ENCODE measurements at regions not wholly inside any gene's neighbourhood (a gene's known extent, or its start where the extent isn't known, plus 50 kb on each side); places are given as distances from the start of the nearest gene placed in this dataset.

DNA sequence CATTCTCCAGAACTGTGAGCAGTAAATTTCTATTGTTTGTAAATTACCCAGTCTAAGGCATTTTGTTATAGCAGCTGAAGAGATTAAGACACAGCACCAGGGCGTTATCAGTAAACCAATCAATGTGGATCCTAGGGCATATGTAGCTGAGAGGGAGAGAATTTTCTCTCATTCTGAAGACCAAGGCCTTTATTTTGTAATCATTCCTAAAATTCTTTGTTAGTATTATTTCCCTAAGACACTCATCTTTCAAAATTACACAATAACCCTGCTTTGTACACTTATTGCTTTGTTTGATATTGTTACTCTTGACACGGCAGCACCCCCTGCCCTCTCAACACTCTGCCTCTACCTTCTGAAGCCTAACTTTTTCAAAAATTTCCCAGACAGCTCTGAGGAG, 419.1 kb downstream of the SLC4A3 start:
- no peak for DNase-seq (ENCODE audit: low read depth, low spot score)

DNA sequence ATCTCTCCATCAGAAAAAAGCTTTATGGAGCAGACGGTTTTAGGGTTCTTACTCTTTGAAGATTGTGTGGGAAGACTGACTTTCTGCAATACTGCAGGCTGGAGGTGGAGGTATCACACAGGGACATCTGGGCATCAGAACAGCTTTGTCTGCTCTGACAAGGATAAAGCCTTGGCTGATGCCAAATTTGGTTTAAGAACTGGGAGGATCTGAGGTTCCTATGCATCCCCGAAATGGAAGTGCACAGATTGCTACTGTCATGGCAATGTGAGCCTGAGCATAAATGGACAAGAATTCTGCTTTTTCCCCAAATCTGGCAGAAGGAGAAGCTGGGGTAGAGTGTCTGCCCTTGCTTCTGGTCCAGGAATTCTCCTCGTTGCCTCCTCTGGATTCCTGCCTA, 424.3 kb downstream of the SLC4A3 start:
- no peak for DNase-seq (ENCODE audit: low read depth, low spot score)

DNA sequence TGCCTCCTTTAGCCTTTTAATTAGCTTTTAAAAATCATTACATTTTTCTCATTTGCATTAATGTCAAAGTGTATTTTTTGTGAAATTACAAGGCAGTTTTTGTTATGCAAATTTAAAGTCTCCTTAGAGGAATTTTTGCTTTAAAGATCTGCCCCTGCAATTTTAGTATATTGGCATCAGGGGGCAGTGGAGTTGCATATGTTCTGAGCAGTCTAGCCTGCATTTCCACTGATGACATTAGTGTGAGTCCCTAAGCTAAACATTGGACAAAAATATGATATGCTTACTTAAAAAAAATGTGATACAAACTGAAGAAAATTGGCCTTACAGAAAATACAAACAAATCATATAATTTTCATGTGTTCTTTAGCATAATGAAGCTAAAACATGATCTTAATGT, 426.5 kb downstream of the SLC4A3 start:
- no peak for DNase-seq (ENCODE audit: low read depth, low spot score)

DNA sequence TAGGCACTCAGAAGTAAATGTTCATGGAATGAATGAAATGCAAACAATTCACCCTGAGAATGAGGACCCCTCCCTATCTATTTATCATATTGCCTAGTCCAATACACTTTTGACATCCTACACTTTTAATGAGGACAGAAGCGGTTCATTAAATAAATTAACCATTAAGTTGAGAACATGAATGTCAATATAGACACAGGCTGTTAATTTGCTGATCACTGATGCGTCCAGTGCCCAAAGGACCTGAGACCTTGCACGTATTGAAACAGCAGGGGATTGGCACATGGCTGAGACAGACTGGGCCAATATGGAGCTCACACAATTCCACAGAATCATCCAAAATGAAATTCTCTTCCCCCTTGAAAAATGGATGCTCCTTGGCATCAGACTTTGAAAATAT, 430.0 kb downstream of the SLC4A3 start:
- DNase-seq (ENCODE audit: low read depth, low spot score): no peak

DNA sequence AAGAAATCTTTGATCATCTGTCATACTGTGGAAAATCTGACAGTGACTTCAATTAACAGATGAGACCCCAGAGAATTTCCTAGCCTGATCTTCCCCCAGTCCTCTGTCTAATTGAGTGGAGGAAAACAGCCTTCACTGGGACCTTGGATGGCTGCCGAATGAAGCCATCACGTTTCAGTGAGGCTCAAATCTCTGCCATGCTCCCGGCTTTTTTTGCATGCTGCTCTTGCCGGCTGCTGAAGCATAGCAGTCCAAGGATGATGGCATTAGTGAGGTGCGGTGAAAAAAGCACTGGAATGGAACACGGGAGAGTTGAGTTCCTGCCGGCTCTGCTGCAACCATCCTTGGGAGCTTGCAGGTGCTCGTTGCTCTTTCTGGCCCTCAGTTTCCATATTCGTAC, 430.5 kb downstream of the SLC4A3 start:
- DNase-seq (ENCODE audit: low read depth, low spot score): no peak

DNA sequence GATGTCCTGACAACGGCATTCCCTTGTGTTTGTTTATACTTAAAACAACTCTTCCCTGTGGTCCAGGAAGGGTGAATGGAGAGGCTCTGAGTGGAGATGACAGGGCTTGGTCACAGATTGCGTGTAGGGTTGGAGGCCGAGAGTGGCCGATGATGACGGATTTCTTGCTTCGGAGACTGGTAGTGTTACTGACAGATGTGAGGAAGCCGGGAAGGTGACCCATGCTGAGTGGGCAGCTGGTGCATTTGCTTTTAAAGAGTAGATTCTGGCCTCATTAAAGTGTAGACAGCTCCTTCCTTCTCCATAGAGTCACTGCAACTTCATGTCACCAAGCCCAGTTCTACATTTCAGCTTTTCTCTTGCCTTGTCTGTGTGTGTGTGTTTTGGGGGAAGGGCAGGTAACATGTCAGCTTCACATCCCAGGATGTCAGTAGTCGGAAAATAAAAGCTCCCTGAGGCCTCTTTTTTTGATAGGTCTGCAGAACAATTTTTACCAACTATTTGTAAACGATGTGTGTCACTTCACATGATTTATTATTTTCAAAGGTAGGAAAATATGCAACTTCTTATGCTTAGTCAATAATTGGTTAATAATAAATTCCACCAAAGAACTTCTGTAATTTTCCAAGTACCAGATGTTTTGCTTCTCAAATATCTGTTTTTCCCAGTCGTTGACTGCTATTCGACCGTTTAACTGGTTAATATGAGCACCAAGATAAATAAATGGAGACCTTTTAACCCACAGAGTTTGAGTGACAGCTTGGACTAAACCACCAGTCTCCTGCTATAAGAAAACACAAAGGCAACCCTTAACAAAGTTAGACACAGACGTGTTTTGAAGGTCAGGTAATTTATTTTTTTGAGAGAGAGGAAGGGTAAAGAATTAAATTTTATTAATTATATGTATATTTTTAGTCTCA, 436.9 kb downstream of the SLC4A3 start:
- DNase-seq (ENCODE audit: low read depth, low spot score): no peak

DNA sequence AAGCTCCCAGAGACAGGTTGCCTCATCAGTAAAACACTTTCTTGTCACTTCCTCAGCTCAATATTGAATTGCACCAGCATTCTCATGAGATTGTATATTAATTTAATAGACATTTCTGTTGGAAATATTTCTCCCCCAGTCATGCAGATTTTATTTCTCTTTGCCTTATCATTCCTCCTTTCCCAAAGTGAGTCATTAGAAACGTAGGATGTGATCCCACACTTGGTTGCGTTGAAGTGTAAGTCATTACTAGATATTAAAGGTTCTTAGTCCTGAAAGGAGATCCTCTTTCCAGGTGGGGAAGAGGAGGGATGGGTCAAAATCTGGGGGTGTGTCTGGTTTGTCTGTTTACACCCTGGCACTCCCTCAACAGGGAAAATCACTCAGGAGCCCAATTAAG, 438.2 kb downstream of the SLC4A3 start:
- DNase-seq (ENCODE audit: low read depth, low spot score): no peak

DNA sequence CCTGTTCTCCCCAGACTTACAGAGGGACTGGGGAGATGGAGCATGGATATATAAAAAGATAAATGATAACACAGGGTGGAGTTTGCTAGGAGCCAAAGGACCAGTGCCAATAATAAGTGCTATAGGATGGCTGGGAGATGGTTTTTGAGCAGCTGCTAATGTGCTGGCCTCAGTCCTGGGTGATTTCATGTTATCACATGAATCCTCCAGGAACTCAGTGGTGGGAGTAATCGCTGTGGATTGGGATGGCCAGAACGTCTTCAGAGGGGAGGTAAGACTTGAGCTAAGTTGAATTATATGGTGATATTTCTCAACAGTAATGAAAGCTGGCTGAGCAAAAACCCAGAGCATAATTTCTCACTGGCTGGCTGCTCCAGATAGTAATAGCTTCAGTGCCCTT, 441.4 kb downstream of the SLC4A3 start:
- no peak for DNase-seq (ENCODE audit: low read depth, low spot score)

DNA sequence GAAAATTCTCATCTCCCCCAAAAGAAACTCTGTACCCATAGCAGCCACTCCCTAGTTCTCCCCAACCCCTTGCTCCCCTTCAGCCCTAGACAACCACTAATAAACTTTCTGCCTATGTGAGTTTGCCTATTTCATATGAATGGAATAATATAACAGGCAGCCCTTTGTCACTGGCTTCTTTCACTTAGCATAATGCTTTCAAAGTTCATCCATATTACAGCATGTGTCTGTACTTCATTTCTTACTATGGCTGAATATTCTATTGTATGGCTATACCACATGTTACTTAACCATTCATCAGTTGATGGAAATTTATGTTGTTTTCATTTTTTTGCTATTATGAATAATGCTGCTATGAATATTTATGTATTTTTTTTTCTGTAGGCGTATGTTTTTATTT, 442.9 kb downstream of the SLC4A3 start:
- DNase-seq (ENCODE audit: low read depth, low spot score): no peak

DNA sequence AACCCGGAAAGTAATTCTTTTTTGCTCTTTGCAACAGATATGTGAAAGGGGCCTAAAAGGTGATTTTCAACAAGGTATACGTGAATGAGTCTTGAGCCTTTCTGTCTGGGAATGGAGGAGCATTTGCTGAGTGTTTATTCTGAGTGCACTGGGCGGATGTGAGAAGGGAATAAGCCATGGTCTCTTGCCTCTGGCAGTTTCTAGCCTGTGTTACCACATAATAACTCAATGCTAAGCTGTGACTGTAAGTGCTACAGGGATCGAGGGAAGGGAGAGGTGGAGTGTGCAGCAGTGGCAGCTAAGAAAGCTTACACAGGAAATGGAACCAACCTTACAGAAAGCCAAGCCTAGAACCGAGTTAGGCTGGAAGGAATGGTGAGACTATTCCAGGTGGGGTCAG, 444.3 kb downstream of the SLC4A3 start:
- DNase-seq (ENCODE audit: low read depth, low spot score): no peak

DNA sequence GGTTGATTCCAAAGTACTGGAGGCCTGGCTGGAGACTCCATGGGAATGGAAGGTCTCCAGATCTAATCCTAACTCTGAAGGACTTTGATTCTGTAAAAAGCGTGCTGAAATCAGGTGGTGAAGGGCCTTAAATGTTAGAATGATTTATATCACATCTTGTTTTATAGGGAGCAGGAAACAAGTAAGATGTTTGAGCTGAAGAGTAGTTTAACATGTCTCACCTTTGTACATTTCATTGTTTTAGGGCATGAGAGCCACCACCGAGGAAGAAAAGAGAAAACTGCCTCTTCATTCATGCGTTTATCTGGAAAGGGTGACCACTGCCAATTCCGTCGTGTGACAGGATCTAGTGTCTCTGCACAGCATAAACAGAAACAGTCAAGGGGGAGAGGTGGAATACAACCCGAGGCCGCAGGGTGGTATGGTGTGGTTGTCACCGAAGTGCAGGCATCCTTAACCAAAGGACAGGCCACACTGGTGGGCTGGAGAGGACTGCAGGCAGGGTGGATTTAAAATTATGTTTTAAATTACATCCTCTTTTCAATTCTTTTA, 445.3 kb downstream of the SLC4A3 start:
- DNase-seq (ENCODE audit: low read depth, low spot score): no peak

DNA sequence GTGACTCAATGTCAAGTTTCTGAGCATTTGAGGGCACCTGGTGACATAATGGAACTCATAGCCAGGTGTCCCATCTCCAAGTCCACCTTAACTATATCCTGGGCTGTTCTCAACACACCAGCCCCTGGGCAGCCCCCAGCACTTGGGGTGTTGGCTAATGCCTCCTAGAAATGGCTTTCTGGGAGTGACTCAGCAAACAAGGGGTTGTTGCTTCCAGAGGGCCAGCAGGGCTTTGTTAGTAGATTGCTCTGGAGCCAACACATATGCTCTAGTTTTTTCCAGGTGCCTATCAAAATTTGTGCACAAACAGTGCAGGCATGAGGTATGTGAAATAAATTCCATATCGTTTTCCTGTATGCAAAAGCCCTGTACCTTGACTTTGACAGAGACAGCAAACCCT, 448.4 kb downstream of the SLC4A3 start:
- no peak for DNase-seq (ENCODE audit: low read depth, low spot score)

DNA sequence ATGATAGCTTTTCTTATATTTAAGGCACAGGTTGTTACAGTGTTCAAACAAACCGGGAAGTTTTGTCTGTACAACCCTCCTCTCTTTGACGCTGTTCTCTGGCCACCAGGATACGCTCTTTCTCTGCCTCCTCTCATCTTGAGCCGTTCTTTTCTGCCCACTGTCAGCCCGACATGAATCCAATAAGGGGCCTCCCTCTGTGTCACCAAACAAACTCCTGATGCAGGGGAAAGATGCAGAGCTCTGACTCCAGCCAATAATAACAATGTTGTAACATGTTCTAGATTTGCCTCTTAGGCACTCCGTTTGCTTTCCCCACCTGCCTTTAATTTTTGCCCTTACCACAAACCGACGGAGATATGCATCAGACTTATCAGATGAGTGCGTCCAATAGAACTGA, 449.3 kb downstream of the SLC4A3 start:
- peak; percentile 65 for DNase-seq (ENCODE audit: low read depth, low spot score)

DNA sequence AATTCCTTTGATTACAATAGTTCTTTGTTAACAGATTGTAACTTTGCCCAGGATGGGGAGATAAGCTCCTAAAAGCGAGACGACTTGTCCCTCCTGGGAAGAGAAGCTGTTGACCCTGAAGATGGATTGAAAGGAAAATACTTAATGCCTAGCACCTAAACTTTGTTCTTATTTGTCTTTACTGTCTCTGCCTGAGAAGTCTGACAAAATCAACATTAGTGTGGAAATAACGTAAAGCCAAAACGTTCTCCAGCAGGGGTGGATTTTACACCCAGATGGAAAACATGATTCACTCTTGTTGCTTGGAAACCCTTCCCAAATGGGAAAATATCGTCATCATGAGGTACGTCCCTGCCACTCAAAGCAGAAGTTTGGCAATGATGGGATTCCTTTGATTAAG, 450.1 kb downstream of the SLC4A3 start:
- peak; percentile 17 for DNase-seq (ENCODE audit: low read depth, low spot score)

DNA sequence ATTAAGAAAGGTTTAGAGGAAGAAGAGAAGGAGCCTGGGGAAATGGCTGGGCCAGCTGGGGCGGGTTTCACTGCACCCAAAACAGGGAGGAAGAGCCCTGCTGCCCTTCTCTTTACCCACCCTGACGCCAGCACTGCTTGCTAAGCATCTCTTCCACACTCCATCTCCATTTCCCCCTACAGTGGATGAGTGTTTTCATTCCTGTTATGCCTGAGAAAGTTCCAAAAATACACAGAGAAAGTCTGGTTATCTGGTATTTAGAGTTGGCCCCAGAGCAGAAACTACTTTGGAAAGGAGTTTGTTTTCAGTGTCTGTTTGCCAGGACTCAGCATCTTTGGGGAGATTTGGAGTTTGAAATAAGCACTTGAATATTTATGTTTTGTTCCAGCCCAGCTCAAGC, 451.0 kb downstream of the SLC4A3 start:
- DNase-seq (ENCODE audit: low read depth, low spot score): no peak

DNA sequence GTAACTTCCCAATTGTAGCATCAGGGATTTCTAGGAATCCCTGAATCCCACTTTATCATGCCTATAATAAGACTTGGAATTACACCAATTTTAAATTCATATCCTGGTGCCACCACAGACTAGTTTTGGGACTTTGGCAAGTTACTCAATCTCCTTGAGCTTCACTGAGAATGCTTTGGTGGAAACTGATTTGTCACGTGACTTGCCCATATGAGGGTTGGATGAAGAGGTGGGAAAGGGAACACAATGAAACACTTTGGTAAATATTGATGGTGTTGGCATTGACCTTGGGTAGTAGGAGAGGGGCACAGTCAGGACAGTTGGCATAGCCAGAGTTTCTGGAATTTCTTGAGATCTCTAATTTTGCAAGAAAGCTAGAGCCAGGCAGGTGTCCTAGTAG, 452.2 kb downstream of the SLC4A3 start:
- no peak for DNase-seq (ENCODE audit: low read depth, low spot score)

DNA sequence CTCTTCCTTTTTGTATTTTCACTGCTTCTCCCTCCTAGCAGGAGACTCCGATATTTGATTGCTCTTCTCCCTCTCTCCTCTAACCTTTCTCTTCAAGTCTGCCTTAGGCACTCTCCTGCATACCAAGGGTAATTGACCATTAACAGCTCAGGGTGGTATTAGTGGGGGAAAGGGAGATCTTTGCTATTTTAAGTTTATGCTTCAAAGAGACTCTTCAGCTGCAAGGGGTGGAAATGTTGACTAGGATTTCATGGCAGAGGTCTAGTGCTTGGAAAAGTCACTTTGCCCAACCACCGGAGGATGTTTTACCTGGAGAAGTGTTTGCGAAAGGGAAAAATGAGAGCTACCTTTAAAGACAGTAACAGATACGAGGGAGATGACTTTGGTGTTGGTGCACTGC, 453.7 kb downstream of the SLC4A3 start:
- DNase-seq (ENCODE audit: low read depth, low spot score): no peak

DNA sequence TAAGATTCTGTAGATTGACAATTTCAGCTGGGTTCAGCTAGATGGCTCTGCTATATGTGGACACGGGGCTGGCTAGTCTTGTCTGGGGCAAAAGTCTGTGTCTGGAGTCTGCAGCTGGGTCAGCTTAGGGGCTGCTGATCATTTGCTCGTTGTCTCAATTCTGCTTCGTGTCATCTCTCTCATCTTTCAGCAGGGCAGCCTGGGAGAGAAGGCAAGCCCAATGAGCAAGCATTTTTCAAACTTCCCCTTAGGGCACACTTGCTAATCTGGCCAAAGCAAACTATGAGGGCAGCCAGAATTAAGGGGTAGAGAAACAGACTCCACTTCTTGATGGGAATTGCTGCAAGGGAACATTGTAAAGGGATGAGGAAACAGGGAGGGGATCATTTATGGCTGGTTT, 462.6 kb downstream of the SLC4A3 start:
- no peak for DNase-seq (ENCODE audit: low read depth, low spot score)

DNA sequence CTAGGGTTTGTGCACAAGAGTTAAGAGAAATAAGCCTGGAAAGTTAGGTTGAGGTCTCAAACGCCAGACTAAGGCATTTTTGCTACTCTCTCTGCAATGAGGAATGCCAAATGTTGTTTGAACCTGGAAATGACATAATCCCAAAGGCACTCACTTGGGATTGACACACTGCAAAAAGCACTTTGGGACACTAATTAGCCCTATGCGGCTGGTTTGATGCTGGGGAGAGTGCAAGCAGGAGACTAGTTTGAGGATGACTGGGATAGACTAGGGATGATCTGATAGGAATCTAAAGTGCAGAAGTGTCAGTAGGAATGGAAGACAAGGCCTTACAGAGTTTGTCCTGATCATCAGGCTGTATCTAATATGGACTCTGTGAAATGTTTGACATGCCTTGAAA, 469.0 kb downstream of the SLC4A3 start:
- DNase-seq (ENCODE audit: low read depth, low spot score): no peak

DNA sequence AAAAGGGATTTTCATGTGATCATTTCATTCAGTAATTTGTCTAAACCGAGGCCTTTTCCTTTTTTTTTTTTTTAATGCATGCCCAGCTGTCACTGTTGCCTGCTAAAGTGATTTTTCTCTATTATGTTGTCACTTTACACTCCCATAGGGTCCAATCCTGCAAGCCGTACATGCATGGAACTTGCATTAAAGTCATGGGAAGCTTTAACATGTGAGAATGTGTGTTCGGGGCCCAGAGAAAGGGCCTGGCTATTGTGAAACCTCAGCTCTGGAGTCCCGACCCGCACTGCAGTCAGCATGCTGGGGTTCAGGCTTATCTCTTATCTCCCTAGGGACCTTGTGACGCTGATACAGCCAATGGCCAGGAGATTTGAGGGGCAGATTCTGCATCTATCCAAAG, 474.6 kb downstream of the SLC4A3 start:
- no peak for DNase-seq (ENCODE audit: low read depth, low spot score)

DNA sequence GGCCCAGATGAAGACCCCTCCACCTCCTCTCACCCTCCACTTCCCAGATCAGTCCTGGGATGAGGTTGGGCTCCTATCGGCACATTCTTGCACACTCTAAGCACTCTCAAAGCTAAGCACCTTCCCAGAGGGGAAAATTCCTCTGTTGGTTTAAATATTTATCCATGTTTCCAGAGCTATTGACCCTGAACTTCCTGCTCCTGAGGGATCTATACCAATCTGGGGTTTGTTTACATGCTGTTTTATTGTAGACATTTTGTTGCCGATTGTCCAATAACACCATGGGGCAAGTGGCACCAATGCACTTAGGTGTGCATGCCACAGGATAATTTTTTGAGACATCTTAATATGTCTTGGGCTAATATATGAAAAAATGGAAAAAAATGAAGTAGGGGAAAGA, 476.2 kb downstream of the SLC4A3 start:
- no peak for DNase-seq (ENCODE audit: low read depth, low spot score)

DNA sequence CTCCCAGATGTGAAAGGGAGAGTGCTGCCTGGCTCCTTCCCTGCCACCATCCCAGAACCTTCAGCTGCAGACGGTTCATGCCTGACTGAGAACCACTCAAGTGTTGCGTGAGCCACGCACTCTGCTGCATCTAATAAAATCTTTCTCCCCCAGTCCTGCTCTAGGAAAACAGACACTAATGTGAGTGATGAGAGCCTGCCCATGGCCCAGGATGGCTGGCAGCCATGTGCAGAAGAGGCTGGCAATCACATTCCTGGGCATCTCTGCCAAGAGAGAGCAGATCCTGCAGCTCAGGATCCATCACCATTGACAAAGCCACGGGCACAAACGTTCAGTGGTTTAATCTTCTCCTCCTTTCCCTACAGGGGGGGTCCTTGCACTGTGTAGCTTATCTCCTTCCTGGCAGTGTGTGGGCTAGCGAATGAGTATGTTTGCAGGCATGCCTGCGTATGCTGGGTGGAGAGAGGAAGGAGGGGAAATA, 477.5 kb downstream of the SLC4A3 start:
- no peak for DNase-seq (ENCODE audit: low read depth, low spot score)

DNA sequence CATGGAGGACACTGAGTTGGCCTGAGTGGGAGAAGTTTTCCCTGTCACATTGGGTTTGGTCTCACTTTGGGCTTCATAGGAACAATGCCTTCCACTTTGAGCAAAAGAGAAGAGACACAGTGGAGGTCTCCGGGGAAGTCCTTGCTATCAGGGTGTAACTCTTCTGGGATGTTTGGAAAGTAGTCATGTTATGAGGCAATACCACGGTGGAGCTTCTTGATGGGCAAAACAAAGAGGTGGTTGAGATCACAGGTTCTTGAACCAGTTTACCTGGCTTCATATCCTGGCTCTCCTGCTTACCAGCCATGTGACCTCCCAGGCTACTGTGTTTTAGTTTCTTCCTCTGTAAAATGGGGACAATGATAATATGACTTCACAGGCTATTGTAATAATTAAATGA, 478.6 kb downstream of the SLC4A3 start:
- DNase-seq (ENCODE audit: low read depth, low spot score): no peak

Data from brain pericyte (primary cell).